ENCODE measurements at regions not wholly inside any gene's neighbourhood (a gene's known extent, or its start where the extent isn't known, plus 50 kb on each side); places are given as distances from the start of the nearest gene placed in this dataset.

GRCh38 chr5:44644628-44645027 is 164.1 kb upstream of the MRPS30 start:
- Histone ChIP-seq H3K27ac (ENCODE audit: low read length) (no peak overlapping the region), H3F3A (ENCODE audit: low read length, unreplicated experiment) (no peaks in the 10 kb centered on the region), H3K36me3 (ENCODE audit: low read depth, low read length) (no peaks in the 10 kb centered on the region), H3K9me2 (replicated peaks; ENCODE audit: low read length) (no peaks in the 10 kb centered on the region), H3K79me2 (ENCODE audit: low read length) (no peaks in the 10 kb centered on the region), H3K4me2 (ENCODE audit: low read length) (no peak overlapping the region), H4K20me1 (ENCODE audit: low read length) (no peaks in the 10 kb centered on the region), H3K27me3 (ENCODE audit: low read length) (peaks cover 8% of the 10 kb centered on the region), H3K9ac (ENCODE audit: low read length) (no peak overlapping the region), H3K4me1 (ENCODE audit: insufficient read depth, low read length) (no peaks in the 10 kb centered on the region), H3K9me3 (ENCODE audit: low read length) (no peaks in the 10 kb centered on the region), H3K4me3 (ENCODE audit: low read length) (no peak overlapping the region), H2AFZ (ENCODE audit: low read length) (no peak overlapping the region)
- POLR2A ChIA-PET (ENCODE audit: unreplicated experiment), result no interaction called here
- BruUV-seq (replicated peaks), result no TSS peak
- TF ChIP-seq CTCF (conservative IDR thresholded peaks at IDR 0.05; ENCODE audit: low read depth, low read length) (no peak), EZH2 (IDR thresholded peaks at IDR 0.05; ENCODE audit: low read length, unreplicated experiment) (no peak), EZH2phosphoT487 (IDR thresholded peaks at IDR 0.05; ENCODE audit: borderline replicate concordance, low read length) (no peak)
- intact Hi-C loops (cut with micrococcal nuclease), result no loop called here
- ATAC-seq (no peak), DNase-seq (no peak)
- CTCF ChIA-PET, result no interaction called here

GRCh38 chr5:44641820-44642219 is 166.9 kb upstream of the MRPS30 start:
- no peaks in the 10 kb centered on the region for H3K9me3 ChIP-seq (ENCODE audit: low read length)
- no peak overlapping the region for H3K4me3 ChIP-seq (ENCODE audit: low read length)
- H3K9ac ChIP-seq (ENCODE audit: low read length), result no peak overlapping the region
- no peak overlapping the region for H3K27ac ChIP-seq (ENCODE audit: low read length)
- no peaks in the 10 kb centered on the region for H3F3A ChIP-seq (ENCODE audit: low read length, unreplicated experiment)
- peaks cover 6% of the 10 kb centered on the region for H3K27me3 ChIP-seq (ENCODE audit: low read length)
- H3K79me2 ChIP-seq (ENCODE audit: low read length), result no peaks in the 10 kb centered on the region
- BruUV-seq (replicated peaks), result no TSS peak
- no peaks in the 10 kb centered on the region for H3K9me2 ChIP-seq (replicated peaks; ENCODE audit: low read length)
- no peak for DNase-seq
- H3K4me2 ChIP-seq (ENCODE audit: low read length), result no peak overlapping the region
- intact Hi-C loops (cut with micrococcal nuclease), result no loop called here
- H3K36me3 ChIP-seq (ENCODE audit: low read depth, low read length), result no peaks in the 10 kb centered on the region
- TF ChIP-seq EZH2phosphoT487 (IDR thresholded peaks at IDR 0.05; ENCODE audit: borderline replicate concordance, low read length) (no peak), EZH2 (IDR thresholded peaks at IDR 0.05; ENCODE audit: low read length, unreplicated experiment) (no peak), CTCF (conservative IDR thresholded peaks at IDR 0.05; ENCODE audit: low read depth, low read length) (no peak)
- no peaks in the 10 kb centered on the region for H4K20me1 ChIP-seq (ENCODE audit: low read length)
- CTCF ChIA-PET, result no interaction called here
- H3K4me1 ChIP-seq (ENCODE audit: insufficient read depth, low read length), result no peaks in the 10 kb centered on the region
- no peak overlapping the region for H2AFZ ChIP-seq (ENCODE audit: low read length)
- ATAC-seq, result no peak
- POLR2A ChIA-PET (ENCODE audit: unreplicated experiment), result no interaction called here

GRCh38 chr5:44640945-44641456 is 167.7 kb upstream of the MRPS30 start:
- ATAC-seq (no peak), DNase-seq (no peak)
- H3K4me3 ChIP-seq (ENCODE audit: low read length), result no peak overlapping the region
- H3K79me2 ChIP-seq (ENCODE audit: low read length), result no peaks in the 10 kb centered on the region
- no TSS peak for BruUV-seq (replicated peaks)
- H3K9ac ChIP-seq (ENCODE audit: low read length), result no peak overlapping the region
- H3K9me2 ChIP-seq (replicated peaks; ENCODE audit: low read length), result no peaks in the 10 kb centered on the region
- no peaks in the 10 kb centered on the region for H3K4me1 ChIP-seq (ENCODE audit: insufficient read depth, low read length)
- POLR2A ChIA-PET (ENCODE audit: unreplicated experiment), result no interaction called here
- intact Hi-C loops (cut with micrococcal nuclease), result no loop called here
- no peak overlapping the region for H2AFZ ChIP-seq (ENCODE audit: low read length)
- no peaks in the 10 kb centered on the region for H3F3A ChIP-seq (ENCODE audit: low read length, unreplicated experiment)
- H4K20me1 ChIP-seq (ENCODE audit: low read length), result no peaks in the 10 kb centered on the region
- peaks cover 6% of the 10 kb centered on the region for H3K27me3 ChIP-seq (ENCODE audit: low read length)
- H3K9me3 ChIP-seq (ENCODE audit: low read length), result no peaks in the 10 kb centered on the region
- CTCF ChIA-PET, result no interaction called here
- TF ChIP-seq CTCF (conservative IDR thresholded peaks at IDR 0.05; ENCODE audit: low read depth, low read length) (no peak), EZH2phosphoT487 (IDR thresholded peaks at IDR 0.05; ENCODE audit: borderline replicate concordance, low read length) (no peak), EZH2 (IDR thresholded peaks at IDR 0.05; ENCODE audit: low read length, unreplicated experiment) (no peak)
- no peak overlapping the region for H3K4me2 ChIP-seq (ENCODE audit: low read length)
- H3K36me3 ChIP-seq (ENCODE audit: low read depth, low read length), result no peaks in the 10 kb centered on the region
- no peak overlapping the region for H3K27ac ChIP-seq (ENCODE audit: low read length)
